ENCODE measurements at regions not wholly inside any gene's neighbourhood (a gene's known extent, or its start where the extent isn't known, plus 50 kb on each side); places are given as distances from the start of the nearest gene placed in this dataset.

GRCh38 chr1:209256766-209257350, 326.7 kb upstream of the CAMK1G start:
- Histone ChIP-seq H3K36me3 (ENCODE audit: control insufficient read depth, insufficient read depth, low read length) (no peaks in the 10 kb centered on the region), H3K9me3 (ENCODE audit: control insufficient read depth, insufficient read depth, low read length) (no peaks in the 10 kb centered on the region), H3K27ac (ENCODE audit: low read depth, low read length) (no peak overlapping the region), H3K27me3 (ENCODE audit: control insufficient read depth, insufficient read depth, low read length) (no peaks in the 10 kb centered on the region), H3K4me3 (ENCODE audit: low read depth, low read length) (no peak overlapping the region), H3K4me1 (ENCODE audit: control insufficient read depth, insufficient read depth, low read length) (no peaks in the 10 kb centered on the region)
- 65% methylated on average over 6 of the region's 14 CpGs for WGBS (ENCODE audit: insufficient coverage)
- DNase-seq (ENCODE audit: low read depth in 4 of 6, low spot score in 6 of 6), result peak in 2 of 6 donors; percentile 80 to 88

DNA sequence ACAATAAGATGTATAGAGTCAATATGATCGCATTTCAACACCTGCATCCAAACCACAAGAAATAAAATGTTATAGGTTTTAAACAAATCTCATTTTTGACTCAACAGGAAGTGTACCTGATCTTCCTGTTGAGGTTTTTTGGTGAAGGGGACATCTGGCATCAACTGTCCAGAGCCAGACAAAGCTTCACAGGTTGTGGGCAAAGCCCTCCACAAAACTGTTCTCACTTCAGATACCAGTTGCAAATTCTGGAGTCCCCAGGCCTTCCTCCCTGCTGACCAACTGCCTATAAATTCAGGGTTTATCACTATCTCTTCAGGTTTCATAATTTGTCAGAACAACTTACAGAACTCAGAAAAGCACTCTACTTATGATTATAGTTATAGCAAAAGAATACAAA, 326.1 kb upstream of the CAMK1G start:
- no CpG with 5 or more reads among the region's 1 CpG for WGBS (ENCODE audit: insufficient coverage)
- no peak for DNase-seq (ENCODE audit: low read depth in 4 of 6, low spot score in 6 of 6)
- Histone ChIP-seq H3K27ac (ENCODE audit: low read depth, low read length) (no peak overlapping the region), H3K4me3 (ENCODE audit: low read depth, low read length) (no peak overlapping the region), H3K4me1 (ENCODE audit: control insufficient read depth, insufficient read depth, low read length) (no peaks in the 10 kb centered on the region), H3K9me3 (ENCODE audit: control insufficient read depth, insufficient read depth, low read length) (no peaks in the 10 kb centered on the region), H3K36me3 (ENCODE audit: control insufficient read depth, insufficient read depth, low read length) (no peaks in the 10 kb centered on the region), H3K27me3 (ENCODE audit: control insufficient read depth, insufficient read depth, low read length) (no peaks in the 10 kb centered on the region)

- Histone ChIP-seq H3K36me3 (ENCODE audit: control insufficient read depth, insufficient read depth, low read length) (no peaks in the 10 kb centered on the region), H3K4me1 (ENCODE audit: control insufficient read depth, insufficient read depth, low read length) (no peaks in the 10 kb centered on the region), H3K9me3 (ENCODE audit: control insufficient read depth, insufficient read depth, low read length) (no peaks in the 10 kb centered on the region), H3K4me3 (ENCODE audit: low read depth, low read length) (no peak overlapping the region), H3K27ac (ENCODE audit: low read depth, low read length) (no peak overlapping the region), H3K27me3 (ENCODE audit: control insufficient read depth, insufficient read depth, low read length) (no peaks in the 10 kb centered on the region)
- no peak for DNase-seq (ENCODE audit: low read depth in 4 of 6, low spot score in 6 of 6)
- WGBS (ENCODE audit: insufficient coverage), result no CpG with 5 or more reads among the region's 2 CpGs
These were observed 323.4 kb upstream of the CAMK1G start for GRCh38 chr1:209260136-209260535.

GRCh38 chr1:209262631-209263030, 320.9 kb upstream of the CAMK1G start:
- no peak for DNase-seq (ENCODE audit: low read depth in 4 of 6, low spot score in 6 of 6)
- no CpG with 5 or more reads among the region's 1 CpG for WGBS (ENCODE audit: insufficient coverage)
- Histone ChIP-seq H3K4me1 (ENCODE audit: control insufficient read depth, insufficient read depth, low read length) (no peaks in the 10 kb centered on the region), H3K27ac (ENCODE audit: low read depth, low read length) (no peak overlapping the region), H3K9me3 (ENCODE audit: control insufficient read depth, insufficient read depth, low read length) (no peaks in the 10 kb centered on the region), H3K4me3 (ENCODE audit: low read depth, low read length) (no peak overlapping the region), H3K36me3 (ENCODE audit: control insufficient read depth, insufficient read depth, low read length) (no peaks in the 10 kb centered on the region), H3K27me3 (ENCODE audit: control insufficient read depth, insufficient read depth, low read length) (no peaks in the 10 kb centered on the region)

GRCh38 chr1:209265301-209265700, 318.2 kb upstream of the CAMK1G start:
- no peaks in the 10 kb centered on the region for H3K4me1 ChIP-seq (ENCODE audit: control insufficient read depth, insufficient read depth, low read length)
- no peaks in the 10 kb centered on the region for H3K9me3 ChIP-seq (ENCODE audit: control insufficient read depth, insufficient read depth, low read length)
- H3K27me3 ChIP-seq (ENCODE audit: control insufficient read depth, insufficient read depth, low read length), result no peaks in the 10 kb centered on the region
- WGBS (ENCODE audit: insufficient coverage), result 58% methylated on average over 2 of the region's 7 CpGs
- H3K4me3 ChIP-seq (ENCODE audit: low read depth, low read length), result no peak overlapping the region
- H3K36me3 ChIP-seq (ENCODE audit: control insufficient read depth, insufficient read depth, low read length), result no peaks in the 10 kb centered on the region
- no peak overlapping the region for H3K27ac ChIP-seq (ENCODE audit: low read depth, low read length)
- DNase-seq (ENCODE audit: low read depth in 4 of 6, low spot score in 6 of 6), result peak in 1 of 6 donors; percentile 32

DNA sequence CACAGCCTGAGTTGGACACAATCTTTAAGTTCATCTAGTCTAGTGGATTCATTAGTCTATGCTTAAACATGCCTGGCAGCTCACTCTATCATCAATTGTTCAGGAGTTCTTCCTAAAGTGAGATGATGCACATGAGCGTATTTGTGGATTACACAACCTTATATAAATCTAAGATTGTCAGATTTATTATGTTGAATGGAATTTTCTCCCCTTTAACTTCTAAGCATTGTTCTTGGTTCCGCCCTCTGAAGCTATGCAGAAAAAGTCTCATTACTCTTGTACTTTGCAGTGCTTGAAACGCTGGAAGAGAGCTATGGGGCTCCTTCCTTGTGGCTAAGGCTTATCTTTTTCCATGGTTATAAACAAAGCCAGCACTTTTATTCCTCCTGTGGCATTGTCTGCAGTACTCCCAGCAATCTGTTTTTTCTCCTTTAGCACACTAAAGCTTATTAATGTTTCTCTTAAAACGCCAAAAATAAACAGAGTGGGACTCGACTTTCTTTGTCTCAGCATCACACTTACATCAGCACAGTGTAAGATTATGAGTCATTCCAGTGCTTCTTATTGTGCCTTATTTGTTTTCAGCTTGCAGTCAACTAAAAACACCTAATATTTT, 316.8 kb upstream of the CAMK1G start:
- 33% methylated on average over 3 of the region's 5 CpGs for WGBS (ENCODE audit: insufficient coverage)

DNA sequence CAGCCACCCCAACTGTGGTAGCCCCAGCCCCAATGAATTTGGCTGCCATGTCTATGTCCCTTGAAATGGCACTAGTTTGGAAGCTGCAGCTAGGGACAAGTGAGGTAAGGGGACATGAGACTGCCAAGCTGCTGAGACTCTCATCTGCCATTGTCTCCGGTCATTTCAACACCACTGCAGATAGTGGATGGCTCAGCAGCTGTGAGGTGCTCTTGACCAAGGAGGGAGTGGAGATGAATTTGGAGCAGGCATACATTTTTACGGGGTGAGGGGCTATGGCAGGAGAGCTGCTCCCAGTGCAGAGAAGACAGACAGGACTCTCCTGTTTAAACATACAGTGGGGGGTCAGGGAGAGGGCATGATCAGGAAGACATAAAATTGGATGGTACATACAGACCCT, 315.5 kb upstream of the CAMK1G start:
- H3K9me3 ChIP-seq (ENCODE audit: control insufficient read depth, insufficient read depth, low read length), result no peaks in the 10 kb centered on the region
- H3K4me1 ChIP-seq (ENCODE audit: control insufficient read depth, insufficient read depth, low read length), result no peaks in the 10 kb centered on the region
- WGBS (ENCODE audit: insufficient coverage), result 94% methylated on average over 2 of the region's 2 CpGs
- no peaks in the 10 kb centered on the region for H3K36me3 ChIP-seq (ENCODE audit: control insufficient read depth, insufficient read depth, low read length)
- no peaks in the 10 kb centered on the region for H3K27me3 ChIP-seq (ENCODE audit: control insufficient read depth, insufficient read depth, low read length)
- DNase-seq (ENCODE audit: low read depth in 4 of 6, low spot score in 6 of 6), result no peak
- H3K4me3 ChIP-seq (ENCODE audit: low read depth, low read length), result no peak overlapping the region
- no peak overlapping the region for H3K27ac ChIP-seq (ENCODE audit: low read depth, low read length)

More for the DNA sequence above, 316.8 kb upstream of the CAMK1G start:
- Histone ChIP-seq H3K27ac (ENCODE audit: low read depth, low read length) (no peak overlapping the region), H3K27me3 (ENCODE audit: control insufficient read depth, insufficient read depth, low read length) (no peaks in the 10 kb centered on the region), H3K9me3 (ENCODE audit: control insufficient read depth, insufficient read depth, low read length) (no peaks in the 10 kb centered on the region), H3K36me3 (ENCODE audit: control insufficient read depth, insufficient read depth, low read length) (no peaks in the 10 kb centered on the region), H3K4me3 (ENCODE audit: low read depth, low read length) (no peak overlapping the region), H3K4me1 (ENCODE audit: control insufficient read depth, insufficient read depth, low read length) (no peaks in the 10 kb centered on the region)
- no peak for DNase-seq (ENCODE audit: low read depth in 4 of 6, low spot score in 6 of 6)

DNA sequence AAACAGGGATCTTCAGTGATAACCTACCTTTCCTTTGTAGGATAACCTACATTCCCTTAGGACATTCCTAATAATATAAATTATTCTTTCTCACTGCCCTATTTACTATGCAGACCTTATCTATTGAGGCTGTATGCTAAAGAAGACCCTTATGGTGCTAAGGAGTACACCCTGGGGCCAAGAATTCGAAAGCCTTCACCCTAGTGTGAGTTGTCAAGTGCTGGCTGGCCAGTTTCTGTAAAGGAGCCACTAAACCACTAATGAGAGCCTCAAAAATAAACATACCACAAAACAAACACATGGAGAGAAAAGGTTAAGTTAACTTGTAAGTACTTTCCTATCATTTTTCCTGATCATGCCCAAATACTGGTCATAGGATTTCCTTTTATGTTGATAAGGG, 315.0 kb upstream of the CAMK1G start:
- H3K27me3 ChIP-seq (ENCODE audit: control insufficient read depth, insufficient read depth, low read length), result no peaks in the 10 kb centered on the region
- no peaks in the 10 kb centered on the region for H3K9me3 ChIP-seq (ENCODE audit: control insufficient read depth, insufficient read depth, low read length)
- no peak for DNase-seq (ENCODE audit: low read depth in 4 of 6, low spot score in 6 of 6)
- no peaks in the 10 kb centered on the region for H3K4me1 ChIP-seq (ENCODE audit: control insufficient read depth, insufficient read depth, low read length)
- no peaks in the 10 kb centered on the region for H3K36me3 ChIP-seq (ENCODE audit: control insufficient read depth, insufficient read depth, low read length)
- WGBS (ENCODE audit: insufficient coverage), result no CpG with 5 or more reads among the region's 1 CpG
- no peak overlapping the region for H3K4me3 ChIP-seq (ENCODE audit: low read depth, low read length)
- H3K27ac ChIP-seq (ENCODE audit: low read depth, low read length), result no peak overlapping the region

- no peaks in the 10 kb centered on the region for H3K9me3 ChIP-seq (ENCODE audit: control insufficient read depth, insufficient read depth, low read length)
- H3K4me3 ChIP-seq (ENCODE audit: low read depth, low read length), result no peak overlapping the region
- H3K27ac ChIP-seq (ENCODE audit: low read depth, low read length), result no peak overlapping the region
- WGBS (ENCODE audit: insufficient coverage), result no CpG with 5 or more reads among the region's 3 CpGs
- no peaks in the 10 kb centered on the region for H3K4me1 ChIP-seq (ENCODE audit: control insufficient read depth, insufficient read depth, low read length)
- H3K36me3 ChIP-seq (ENCODE audit: control insufficient read depth, insufficient read depth, low read length), result no peaks in the 10 kb centered on the region
- no peaks in the 10 kb centered on the region for H3K27me3 ChIP-seq (ENCODE audit: control insufficient read depth, insufficient read depth, low read length)
- DNase-seq (ENCODE audit: low read depth in 4 of 6, low spot score in 6 of 6), result peak in 1 of 6 donors; percentile 90
These were observed 307.2 kb upstream of the CAMK1G start for GRCh38 chr1:209276321-209276720.

- no peaks in the 10 kb centered on the region for H3K9me3 ChIP-seq (ENCODE audit: control insufficient read depth, insufficient read depth, low read length)
- H3K4me3 ChIP-seq (ENCODE audit: low read depth, low read length), result no peak overlapping the region
- H3K27me3 ChIP-seq (ENCODE audit: control insufficient read depth, insufficient read depth, low read length), result no peaks in the 10 kb centered on the region
- no CpG with 5 or more reads among the region's 1 CpG for WGBS (ENCODE audit: insufficient coverage)
- DNase-seq (ENCODE audit: low read depth in 4 of 6, low spot score in 6 of 6), result no peak
- no peaks in the 10 kb centered on the region for H3K4me1 ChIP-seq (ENCODE audit: control insufficient read depth, insufficient read depth, low read length)
- H3K36me3 ChIP-seq (ENCODE audit: control insufficient read depth, insufficient read depth, low read length), result no peaks in the 10 kb centered on the region
- H3K27ac ChIP-seq (ENCODE audit: low read depth, low read length), result no peak overlapping the region
These were observed 305.9 kb upstream of the CAMK1G start for GRCh38 chr1:209277662-209278061.
